Left ventricle myocardium inferior (tissue), 1 donor: ENCODE measurements at regions not wholly inside any gene's neighbourhood (a gene's known extent, or its start where the extent isn't known, plus 50 kb on each side); places are given as distances from the start of the nearest gene placed in this dataset.
"Not testable (repeated sequence)": the region's sequence is repeated elsewhere in the genome, so short reads cannot be mapped to it uniquely, and the experiment has no call there.

ENCODE experiments used
- DNase-seq: peaks from one replicate; pipeline ENCODE4 v3.0.0-alpha.2; 2020
- H3K27ac ChIP-seq: fragments of 200-600 bp; replicated peaks from 2 replicates; pipeline ENCODE4 v1.8.0; 2021
- H3K27me3 ChIP-seq: fragments of 200-600 bp; 2 replicates; pipeline ENCODE4 v1.8.0; 2021; ENCODE audit warnings: low read depth
- H3K36me3 ChIP-seq: fragments of 200-600 bp; 2 replicates; pipeline ENCODE4 v1.8.0; 2021
- H3K4me1 ChIP-seq: fragments of 200-600 bp; 2 replicates; pipeline ENCODE4 v1.8.0; 2021
- H3K4me3 ChIP-seq: fragments of 200-600 bp; 2 replicates; pipeline ENCODE4 v1.8.0; 2021; ENCODE audit warnings: mild to moderate bottlenecking, moderate library complexity
- H3K9me3 ChIP-seq: fragments of 200-600 bp; replicated peaks from 2 replicates; pipeline ENCODE4 v1.8.0; 2021
- intact Hi-C: fragments of 100-400 bp; cut with micrococcal nuclease; formaldehyde crosslinking; loops from one replicate; pipeline ENCODE4 v1.11.0; 2022
- TF ChIP-seq, protein P1 (sequence below): fragments of 200-600 bp; IDR thresholded peaks from 2 replicates; pipeline ENCODE4 v1.8.0; 2021; ENCODE audit warnings: antibody characterized with exemption, mild to moderate bottlenecking, borderline replicate concordance
- donor health status: DM: no; HTN: yes; CAD: no; lungs with severe emphysema.

DNA sequence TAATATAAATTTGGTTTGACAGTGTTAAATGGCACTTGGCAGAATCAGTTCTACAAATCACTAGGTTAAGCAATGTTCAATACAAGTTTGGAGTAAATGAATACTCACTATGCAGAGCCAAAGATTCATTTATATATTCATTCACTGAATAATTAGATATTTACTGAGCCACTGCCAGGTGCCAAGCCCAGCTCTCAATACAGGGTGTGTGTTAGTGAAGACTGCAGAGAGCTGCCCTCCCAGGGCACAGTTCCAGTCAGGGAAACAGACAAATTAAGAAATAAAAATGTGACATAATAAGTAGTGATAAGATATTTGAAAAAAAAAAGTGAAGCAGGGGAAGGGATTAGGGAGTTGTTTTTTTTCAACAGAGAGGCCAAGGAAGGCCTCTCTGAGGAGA lies 411.7 kb downstream of the KCNRG start:
- Histone ChIP-seq H3K4me1 (peaks cover 36% of the 10 kb centered on the region), H3K9me3 (no peaks in the 10 kb centered on the region), H3K4me3 (no peak overlapping the region), H3K27me3 (no peaks in the 10 kb centered on the region), H3K27ac (no peak overlapping the region), H3K36me3 (no peaks in the 10 kb centered on the region)
- DNase-seq: no peak
- intact Hi-C loops: no loop called here
- TF ChIP-seq, protein P1, sequence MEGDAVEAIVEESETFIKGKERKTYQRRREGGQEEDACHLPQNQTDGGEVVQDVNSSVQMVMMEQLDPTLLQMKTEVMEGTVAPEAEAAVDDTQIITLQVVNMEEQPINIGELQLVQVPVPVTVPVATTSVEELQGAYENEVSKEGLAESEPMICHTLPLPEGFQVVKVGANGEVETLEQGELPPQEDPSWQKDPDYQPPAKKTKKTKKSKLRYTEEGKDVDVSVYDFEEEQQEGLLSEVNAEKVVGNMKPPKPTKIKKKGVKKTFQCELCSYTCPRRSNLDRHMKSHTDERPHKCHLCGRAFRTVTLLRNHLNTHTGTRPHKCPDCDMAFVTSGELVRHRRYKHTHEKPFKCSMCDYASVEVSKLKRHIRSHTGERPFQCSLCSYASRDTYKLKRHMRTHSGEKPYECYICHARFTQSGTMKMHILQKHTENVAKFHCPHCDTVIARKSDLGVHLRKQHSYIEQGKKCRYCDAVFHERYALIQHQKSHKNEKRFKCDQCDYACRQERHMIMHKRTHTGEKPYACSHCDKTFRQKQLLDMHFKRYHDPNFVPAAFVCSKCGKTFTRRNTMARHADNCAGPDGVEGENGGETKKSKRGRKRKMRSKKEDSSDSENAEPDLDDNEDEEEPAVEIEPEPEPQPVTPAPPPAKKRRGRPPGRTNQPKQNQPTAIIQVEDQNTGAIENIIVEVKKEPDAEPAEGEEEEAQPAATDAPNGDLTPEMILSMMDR: no peak

DNA sequence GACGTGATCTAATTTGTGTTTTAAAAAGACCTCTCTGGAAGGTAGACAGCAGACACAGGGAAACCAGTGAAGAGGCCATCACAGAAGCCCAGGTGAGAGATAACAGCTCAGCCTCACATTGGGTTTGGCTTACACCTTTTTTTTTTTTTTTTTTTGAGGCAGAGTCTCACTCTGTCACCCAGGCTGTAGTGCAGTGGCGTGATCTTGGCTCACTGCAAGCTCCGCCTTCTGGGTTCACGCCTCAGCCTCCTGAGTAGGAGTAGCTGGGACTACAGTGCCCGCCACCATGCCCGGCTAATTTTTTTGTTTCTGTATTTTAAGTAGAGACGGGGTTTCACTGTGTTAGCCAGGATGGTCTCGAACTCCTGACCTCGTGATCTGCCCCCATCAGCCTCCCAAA lies 412.3 kb downstream of the KCNRG start:
- H3K4me3 ChIP-seq, H3K36me3 ChIP-seq, intact Hi-C loops, H3K27ac ChIP-seq, DNase-seq, H3K9me3 ChIP-seq, H3K27me3 ChIP-seq: not testable (repeated sequence)
- H3K4me1 ChIP-seq: peaks cover 30% of the 10 kb centered on the region

GRCh38 chr13:50428183-50428877 lies 413.1 kb downstream of the KCNRG start:
- Histone ChIP-seq H3K4me3 (no peak overlapping the region), H3K27ac (no peak overlapping the region), H3K36me3 (no peaks in the 10 kb centered on the region), H3K4me1 (peaks cover 22% of the 10 kb centered on the region), H3K9me3 (no peaks in the 10 kb centered on the region), H3K27me3 (no peaks in the 10 kb centered on the region)
- no peak for DNase-seq
- intact Hi-C loops: no loop called here
- TF ChIP-seq, protein P1: no peak

- Histone ChIP-seq H3K4me1 (no peaks in the 10 kb centered on the region), H3K36me3 (no peaks in the 10 kb centered on the region), H3K27ac (no peak overlapping the region), H3K9me3 (peaks cover 10% of the 10 kb centered on the region), H3K27me3 (no peaks in the 10 kb centered on the region), H3K4me3 (no peak overlapping the region)
- intact Hi-C loops: no loop called here
- no peak for DNase-seq
- TF ChIP-seq, protein P1: no peak
Measured at GRCh38 chr13:50435011-50435410, 408.5 kb downstream of the DLEU7 start.

DNA sequence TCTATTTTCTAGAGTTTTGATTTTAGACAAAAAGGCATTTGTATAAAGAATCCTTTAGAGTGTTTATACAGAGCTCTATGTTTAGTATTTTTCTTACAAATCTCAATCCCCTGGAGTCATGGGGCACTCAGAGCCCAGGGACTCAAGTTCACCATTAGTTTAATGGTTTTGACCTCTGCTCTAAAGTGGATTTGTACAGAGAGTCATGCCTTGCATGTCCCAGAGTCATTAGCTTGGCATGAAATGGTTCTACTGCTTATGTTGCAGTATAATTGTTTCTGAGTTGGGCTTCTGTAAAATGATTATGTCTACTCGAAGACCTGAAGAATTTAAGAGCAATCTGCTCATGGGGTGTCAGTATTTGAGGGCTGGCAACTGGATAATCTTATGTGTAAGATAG lies 406.2 kb downstream of the DLEU7 start:
- no peaks in the 10 kb centered on the region for H3K27me3 ChIP-seq
- H3K36me3 ChIP-seq: no peaks in the 10 kb centered on the region
- H3K4me1 ChIP-seq: no peaks in the 10 kb centered on the region
- intact Hi-C loops: no loop called here
- H3K9me3 ChIP-seq: peaks cover 10% of the 10 kb centered on the region
- no peak overlapping the region for H3K4me3 ChIP-seq
- TF ChIP-seq, protein P1: no peak
- no peak overlapping the region for H3K27ac ChIP-seq
- no peak for DNase-seq

GRCh38 chr13:50438351-50438750 lies 405.1 kb downstream of the DLEU7 start:
- H3K9me3 ChIP-seq: peaks cover 10% of the 10 kb centered on the region
- H3K4me3 ChIP-seq: no peak overlapping the region
- intact Hi-C loops: no loop called here
- H3K27me3 ChIP-seq: no peaks in the 10 kb centered on the region
- H3K27ac ChIP-seq: no peak overlapping the region
- no peaks in the 10 kb centered on the region for H3K4me1 ChIP-seq
- no peak for DNase-seq
- H3K36me3 ChIP-seq: no peaks in the 10 kb centered on the region
- TF ChIP-seq, protein P1: no peak
